ENCODE measurements at regions not wholly inside any gene's neighbourhood (a gene's known extent, or its start where the extent isn't known, plus 50 kb on each side); places are given as distances from the start of the nearest gene placed in this dataset.
A peak's percentile ranks its signal among the peaks of the same experiment; 100 is the strongest.
"Not testable (repeated sequence)": the region's sequence is repeated elsewhere in the genome, so short reads cannot be mapped to it uniquely, and the experiment has no call there.

DNA sequence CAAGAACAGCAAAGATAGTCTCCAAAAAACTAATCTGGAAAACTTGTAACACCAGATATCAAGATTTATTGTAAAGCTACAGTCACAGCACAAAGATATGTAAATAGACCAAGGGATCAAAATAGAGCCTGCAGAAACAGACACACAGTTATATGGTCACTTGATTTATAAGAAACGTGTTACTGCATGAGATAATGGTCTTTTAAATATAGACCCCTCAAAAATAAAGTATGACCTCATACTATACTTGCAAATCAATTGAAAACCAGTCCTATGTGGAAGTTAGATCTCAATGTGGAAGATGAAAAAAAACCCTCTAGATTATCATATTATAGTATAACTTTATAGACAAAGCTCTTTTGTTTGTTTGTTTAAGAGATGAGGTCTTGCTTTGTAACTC, 247.3 kb upstream of the CNR1 start:
- Mint-ChIP-seq H3K9me3 (peaks cover 2% of the 10 kb centered on the region), H3K27me3 (peaks cover 2% of the 10 kb centered on the region), H3K27ac (no peak overlapping the region), H3K36me3 (no peaks in the 10 kb centered on the region), H3K4me3 (no peak overlapping the region), H3K4me1 (no peaks in the 10 kb centered on the region)
- DNase-seq (ENCODE audit: low spot score in 2 of 2), result no peak
- ATAC-seq (ENCODE audit: low read depth), result no peak

DNA sequence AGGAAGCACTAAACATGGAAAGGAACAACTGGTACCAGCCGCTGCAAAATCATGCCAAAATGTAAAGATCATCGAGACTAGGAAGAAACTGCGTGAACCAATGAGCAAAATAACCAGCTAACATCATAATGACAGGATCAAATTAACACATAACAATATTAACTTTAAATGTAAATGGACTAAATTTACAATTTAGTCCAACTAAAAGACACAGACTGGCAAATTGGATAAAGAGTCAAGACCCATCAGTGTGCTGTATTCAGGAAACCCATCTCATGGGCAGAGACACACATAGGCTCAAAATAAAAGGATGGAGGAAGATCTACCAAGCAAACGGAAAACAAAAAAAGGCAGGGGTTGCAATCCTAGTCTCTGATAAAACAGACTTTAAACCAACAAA, 242.2 kb upstream of the CNR1 start:
- H3K9me3 Mint-ChIP-seq; ATAC-seq (ENCODE audit: low read depth); H3K36me3 Mint-ChIP-seq; DNase-seq (ENCODE audit: low spot score in 2 of 2); H3K27me3 Mint-ChIP-seq; H3K4me1 Mint-ChIP-seq; H3K4me3 Mint-ChIP-seq; H3K27ac Mint-ChIP-seq: not testable (repeated sequence)

DNA sequence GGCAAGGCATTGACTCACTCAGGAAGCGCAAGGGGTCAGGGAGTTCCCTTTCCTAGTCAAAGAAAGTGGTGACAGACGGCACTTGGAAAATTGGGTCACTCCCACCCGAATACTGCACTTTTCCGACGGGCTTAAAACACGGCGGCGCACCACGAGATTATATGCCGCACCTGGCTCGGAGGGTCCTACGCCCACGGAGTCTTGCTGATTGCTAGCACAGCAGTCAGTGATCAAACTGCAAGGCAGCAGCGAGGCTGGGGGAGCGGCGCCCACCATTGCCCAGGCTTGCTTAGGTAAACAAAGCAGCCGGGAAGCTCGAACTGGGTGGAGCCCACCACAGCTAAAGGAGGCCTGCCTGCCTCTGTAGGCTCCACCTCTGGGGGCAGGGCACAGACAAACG, 240.5 kb upstream of the CNR1 start:
- not testable (repeated sequence) for H3K9me3 Mint-ChIP-seq; H3K27me3 Mint-ChIP-seq; H3K27ac Mint-ChIP-seq; H3K4me3 Mint-ChIP-seq; H3K4me1 Mint-ChIP-seq; DNase-seq (ENCODE audit: low spot score in 2 of 2); ATAC-seq (ENCODE audit: low read depth); H3K36me3 Mint-ChIP-seq

GRCh38 chr6:88403486-88403885, 237.3 kb upstream of the CNR1 start:
- Mint-ChIP-seq H3K27me3 (peaks cover 6% of the 10 kb centered on the region), H3K36me3 (peaks cover 2% of the 10 kb centered on the region), H3K4me1 (no peaks in the 10 kb centered on the region), H3K9me3 (peaks cover 3% of the 10 kb centered on the region), H3K4me3 (no peak overlapping the region), H3K27ac (no peak overlapping the region)
- ATAC-seq (ENCODE audit: low read depth) (no peak), DNase-seq (ENCODE audit: low spot score in 2 of 2) (no peak)

DNA sequence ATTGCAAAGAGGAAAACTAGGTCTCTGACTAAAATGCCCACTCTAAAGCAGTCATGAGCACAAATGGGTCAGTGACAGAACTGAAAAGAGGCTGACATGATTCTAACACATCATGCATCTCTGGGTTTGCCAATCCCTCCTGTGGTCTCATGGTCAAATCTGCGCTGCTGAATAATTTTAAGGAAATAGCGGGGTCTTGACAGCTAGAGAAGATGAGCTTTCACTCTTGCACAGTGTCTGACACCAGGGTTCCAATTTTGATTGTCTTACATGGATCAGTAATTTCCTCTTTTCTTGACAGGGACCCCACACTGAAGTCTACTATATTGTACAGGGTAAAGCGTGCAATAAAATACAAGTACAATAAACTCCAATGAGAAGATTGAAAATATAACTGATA, 236.8 kb upstream of the CNR1 start:
- peaks cover 6% of the 10 kb centered on the region for H3K27me3 Mint-ChIP-seq
- DNase-seq (ENCODE audit: low spot score in 2 of 2), result no peak
- no peaks in the 10 kb centered on the region for H3K4me1 Mint-ChIP-seq
- no peak overlapping the region for H3K4me3 Mint-ChIP-seq
- H3K9me3 Mint-ChIP-seq, result no peaks in the 10 kb centered on the region
- H3K27ac Mint-ChIP-seq, result no peak overlapping the region
- no peak for ATAC-seq (ENCODE audit: low read depth)
- peaks cover 2% of the 10 kb centered on the region for H3K36me3 Mint-ChIP-seq

GRCh38 chr6:88390998-88391397, 224.9 kb upstream of the CNR1 start:
- not testable (repeated sequence) for H3K9me3 Mint-ChIP-seq; DNase-seq (ENCODE audit: low spot score in 2 of 2); H3K4me3 Mint-ChIP-seq; H3K4me1 Mint-ChIP-seq; H3K27me3 Mint-ChIP-seq; ATAC-seq (ENCODE audit: low read depth); H3K36me3 Mint-ChIP-seq; H3K27ac Mint-ChIP-seq

GRCh38 chr6:88388589-88388988, 222.4 kb upstream of the CNR1 start:
- DNase-seq (ENCODE audit: low spot score in 2 of 2), result no peak
- Mint-ChIP-seq H3K27me3 (peaks cover 5% of the 10 kb centered on the region), H3K36me3 (no peaks in the 10 kb centered on the region), H3K27ac (no peak overlapping the region), H3K4me3 (no peak overlapping the region), H3K4me1 (no peaks in the 10 kb centered on the region), H3K9me3 (peaks cover 2% of the 10 kb centered on the region)
- ATAC-seq (ENCODE audit: low read depth), result no peak

- no peak overlapping the region for H3K4me3 Mint-ChIP-seq
- no peak for ATAC-seq (ENCODE audit: low read depth)
Measured at GRCh38 chr6:88386167-88386566, 220.0 kb upstream of the CNR1 start.

GRCh38 chr6:88383183-88383582, 217.0 kb upstream of the CNR1 start:
- H3K27me3 Mint-ChIP-seq, result peaks cover 8% of the 10 kb centered on the region
- DNase-seq (ENCODE audit: low spot score in 2 of 2) (no peak), ATAC-seq (ENCODE audit: low read depth) (no peak)
- no peaks in the 10 kb centered on the region for H3K4me1 Mint-ChIP-seq
- H3K9me3 Mint-ChIP-seq, result no peaks in the 10 kb centered on the region
- no peak overlapping the region for H3K4me3 Mint-ChIP-seq
- H3K27ac Mint-ChIP-seq, result no peak overlapping the region
- no peaks in the 10 kb centered on the region for H3K36me3 Mint-ChIP-seq

More at GRCh38 chr6:88386167-88386566, 220.0 kb upstream of the CNR1 start:
- Mint-ChIP-seq H3K36me3 (no peaks in the 10 kb centered on the region), H3K27ac (no peak overlapping the region), H3K9me3 (no peaks in the 10 kb centered on the region), H3K27me3 (peaks cover 8% of the 10 kb centered on the region), H3K4me1 (no peaks in the 10 kb centered on the region)
- no peak for DNase-seq (ENCODE audit: low spot score in 2 of 2)

GRCh38 chr6:88381289-88381642, 215.1 kb upstream of the CNR1 start:
- no peak for ATAC-seq (ENCODE audit: low read depth)
- Mint-ChIP-seq H3K27ac (no peak overlapping the region), H3K27me3 (peaks cover 8% of the 10 kb centered on the region), H3K36me3 (no peaks in the 10 kb centered on the region), H3K4me1 (no peaks in the 10 kb centered on the region), H3K4me3 (no peak overlapping the region), H3K9me3 (no peaks in the 10 kb centered on the region)
- DNase-seq (ENCODE audit: low spot score in 2 of 2), result no peak

DNA sequence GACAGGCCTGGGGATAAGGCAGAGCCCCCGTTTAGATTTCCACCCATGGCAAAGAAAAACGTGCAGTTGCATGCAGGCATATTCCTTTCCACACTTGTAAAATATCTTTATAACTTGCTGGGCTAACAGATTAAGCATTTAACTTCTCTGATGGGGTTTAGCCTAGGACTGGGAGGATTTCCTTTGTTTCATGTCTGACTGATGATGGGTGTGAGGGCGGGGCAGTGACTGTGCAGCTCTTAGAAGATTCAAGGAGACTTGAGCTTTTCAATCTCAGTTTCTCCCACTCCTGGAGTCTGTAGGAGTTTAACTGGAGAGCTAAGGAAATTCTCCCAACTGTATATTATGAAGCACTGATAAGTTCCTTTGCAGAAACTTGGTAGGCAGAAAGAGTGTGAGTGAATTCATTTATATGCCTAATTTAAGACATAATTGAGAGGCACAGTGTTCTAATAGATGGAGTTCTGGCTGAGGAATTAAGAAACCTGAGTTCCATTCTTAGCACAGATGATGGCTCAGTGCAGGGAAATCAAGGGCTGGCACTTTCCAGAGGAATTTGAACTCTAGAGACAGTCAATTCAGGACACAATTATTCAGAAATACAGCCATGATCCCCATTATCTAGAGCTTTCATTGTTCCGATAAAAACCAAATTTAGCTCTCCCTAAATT, 214.6 kb upstream of the CNR1 start:
- Mint-ChIP-seq H3K27ac (peak overlapping the region; percentile 18), H3K4me3 (no peak overlapping the region), H3K27me3 (peaks cover 8% of the 10 kb centered on the region), H3K4me1 (no peaks in the 10 kb centered on the region), H3K36me3 (no peaks in the 10 kb centered on the region), H3K9me3 (no peaks in the 10 kb centered on the region)
- DNase-seq (ENCODE audit: low spot score in 2 of 2) (no peak), ATAC-seq (ENCODE audit: low read depth) (no peak)

DNA sequence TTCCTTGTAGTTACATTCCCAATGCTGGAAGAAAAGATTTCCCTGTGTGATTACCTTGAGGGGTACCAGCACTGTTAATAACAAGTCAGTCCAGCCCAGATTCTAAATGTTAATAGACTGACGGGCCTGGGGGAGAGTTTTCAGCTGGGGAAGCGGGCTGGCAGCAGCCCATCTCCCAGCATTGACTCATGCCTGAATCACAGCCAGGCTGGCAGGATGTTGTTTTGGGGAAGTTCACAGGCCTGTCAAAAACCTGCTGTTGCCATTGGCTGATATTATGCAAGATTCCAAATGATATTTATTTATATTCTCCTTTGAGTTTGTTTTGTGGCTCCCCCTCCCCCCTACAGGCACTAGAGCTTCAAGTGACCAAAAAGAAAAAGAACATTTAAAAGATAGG, 213.9 kb upstream of the CNR1 start:
- H3K27ac Mint-ChIP-seq, result peak overlapping the region; percentile 18
- H3K27me3 Mint-ChIP-seq, result peaks cover 6% of the 10 kb centered on the region
- DNase-seq (ENCODE audit: low spot score in 2 of 2) (no peak), ATAC-seq (ENCODE audit: low read depth) (no peak)
- H3K4me3 Mint-ChIP-seq, result no peak overlapping the region
- no peaks in the 10 kb centered on the region for H3K9me3 Mint-ChIP-seq
- H3K4me1 Mint-ChIP-seq, result no peaks in the 10 kb centered on the region
- H3K36me3 Mint-ChIP-seq, result no peaks in the 10 kb centered on the region

DNA sequence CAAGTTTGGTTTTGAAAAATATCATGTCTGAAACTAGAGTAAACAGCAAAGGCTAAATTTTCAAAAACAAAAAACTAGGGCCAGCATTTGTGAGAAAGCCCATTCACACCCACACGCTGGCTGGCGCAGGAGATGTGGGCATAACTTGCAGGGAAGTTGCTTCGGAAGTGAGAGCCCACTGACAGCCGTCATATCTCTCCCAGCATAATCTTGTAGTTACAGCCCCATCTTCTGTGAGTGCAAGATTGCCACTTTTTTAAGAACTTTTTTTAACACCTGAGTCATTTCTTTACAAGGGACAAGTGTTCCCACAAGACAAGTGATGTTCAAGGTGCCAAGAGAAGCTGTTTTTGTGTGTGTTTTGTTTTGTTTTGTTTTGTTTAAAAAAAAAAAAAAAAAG, 212.5 kb upstream of the CNR1 start:
- H3K27ac Mint-ChIP-seq, result no peak overlapping the region
- no peak overlapping the region for H3K4me3 Mint-ChIP-seq
- ATAC-seq (ENCODE audit: low read depth), result no peak
- H3K36me3 Mint-ChIP-seq, result no peaks in the 10 kb centered on the region
- no peaks in the 10 kb centered on the region for H3K4me1 Mint-ChIP-seq
- H3K27me3 Mint-ChIP-seq, result peaks cover 4% of the 10 kb centered on the region
- no peaks in the 10 kb centered on the region for H3K9me3 Mint-ChIP-seq
- DNase-seq (ENCODE audit: low spot score in 2 of 2), result no peak

DNA sequence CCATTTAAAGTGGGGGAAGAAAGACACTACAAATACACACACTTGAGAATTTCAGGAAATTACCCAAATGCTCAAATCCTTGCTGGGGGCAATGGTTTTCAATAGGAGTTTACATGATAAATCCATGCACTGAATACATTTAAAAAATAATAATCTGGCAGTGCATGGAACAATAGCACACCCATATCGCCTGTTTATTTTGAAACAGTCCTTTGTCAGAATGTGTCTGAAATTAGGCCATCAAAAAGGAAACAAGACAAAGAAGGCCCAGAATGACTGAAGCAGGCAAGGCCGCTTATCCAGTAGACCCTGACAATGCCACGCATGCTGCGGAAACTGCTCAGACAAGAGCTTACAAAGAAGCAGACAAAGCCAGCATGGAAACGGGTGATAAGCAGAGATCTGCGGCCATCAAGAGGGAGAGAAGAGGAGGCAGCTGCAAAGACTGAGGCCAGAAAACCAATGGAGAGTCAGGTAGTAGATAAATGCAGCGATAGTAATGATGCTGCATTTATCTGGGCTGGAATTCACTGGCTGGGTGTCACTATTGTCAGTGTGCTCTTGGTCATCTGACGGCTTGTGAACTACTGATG, 211.9 kb upstream of the CNR1 start:
- no peak for ATAC-seq (ENCODE audit: low read depth)
- Mint-ChIP-seq H3K9me3 (no peaks in the 10 kb centered on the region), H3K27ac (no peak overlapping the region)

DNA sequence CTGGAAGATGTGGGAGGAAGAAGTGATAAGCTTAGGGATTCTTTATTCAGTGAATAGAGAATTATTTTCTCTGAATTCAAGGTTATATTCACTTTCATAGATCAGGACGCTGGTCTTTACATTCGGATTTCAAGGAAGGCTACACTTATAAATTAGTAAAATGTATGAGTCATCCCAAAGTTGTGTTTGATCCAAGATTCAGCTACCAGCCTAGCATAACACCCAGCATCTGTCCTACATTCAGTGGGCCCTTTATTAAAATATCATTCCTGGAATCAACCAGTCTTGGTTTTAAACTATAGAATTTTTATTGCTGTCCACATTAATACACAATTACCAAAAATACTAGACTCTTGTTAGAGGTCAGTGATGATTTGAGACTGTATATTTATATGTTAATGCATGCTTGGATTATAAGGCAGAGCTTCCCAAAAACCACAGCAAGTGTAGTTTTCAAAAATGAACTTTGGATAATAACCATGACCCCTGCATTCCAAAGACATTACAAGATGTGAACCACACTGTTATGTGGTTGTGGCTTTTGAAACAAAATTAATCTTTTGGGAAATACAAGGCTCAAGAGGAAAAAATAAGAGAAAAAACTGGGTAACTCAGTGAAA, 210.7 kb upstream of the CNR1 start:
- no peaks in the 10 kb centered on the region for H3K4me1 Mint-ChIP-seq
- no peak overlapping the region for H3K4me3 Mint-ChIP-seq
- H3K27ac Mint-ChIP-seq, result no peak overlapping the region
- ATAC-seq (ENCODE audit: low read depth) (no peak), DNase-seq (ENCODE audit: low spot score in 2 of 2) (no peak)
- no peaks in the 10 kb centered on the region for H3K9me3 Mint-ChIP-seq
- no peaks in the 10 kb centered on the region for H3K36me3 Mint-ChIP-seq
- H3K27me3 Mint-ChIP-seq, result peaks cover 1% of the 10 kb centered on the region

More for the DNA sequence above, 211.9 kb upstream of the CNR1 start:
- H3K36me3 Mint-ChIP-seq, result no peaks in the 10 kb centered on the region
- no peaks in the 10 kb centered on the region for H3K4me1 Mint-ChIP-seq
- H3K4me3 Mint-ChIP-seq, result no peak overlapping the region
- H3K27me3 Mint-ChIP-seq, result peaks cover 4% of the 10 kb centered on the region
- no peak for DNase-seq (ENCODE audit: low spot score in 2 of 2)
